Lower lobe of right lung (tissue), 2 donors: ENCODE measurements at regions not wholly inside any gene's neighbourhood (a gene's known extent, or its start where the extent isn't known, plus 50 kb on each side); places are given as distances from the start of the nearest gene placed in this dataset.
A peak's percentile ranks its signal among the peaks of the same experiment; 100 is the strongest.

Experiments
- ATAC-seq, 2 donors: fragments of 200-7000 bp; cut with Tn5 transposase; one replicate each; pipeline ENCODE4 v1.9.1; 2020 to 2022; ENCODE audit warnings: mild to moderate bottlenecking in 2 of 2, moderate library complexity in 2 of 2
- DNase-seq: peaks from one replicate; pipeline ENCODE4 v3.0.0-alpha.2; 2020
- H3K27ac ChIP-seq: fragments of 200-600 bp; one replicate; pipeline ENCODE4 v1.8.0; 2022
- H3K27me3 ChIP-seq: fragments of 200-600 bp; one replicate; pipeline ENCODE4 v1.8.0; 2022; ENCODE audit warnings: low read depth
- H3K36me3 ChIP-seq: fragments of 200-600 bp; one replicate; pipeline ENCODE4 v1.8.0; 2022; ENCODE audit warnings: mild to moderate bottlenecking
- H3K4me1 ChIP-seq: fragments of 200-600 bp; one replicate; pipeline ENCODE4 v1.8.0; 2022
- H3K4me3 ChIP-seq: fragments of 200-600 bp; one replicate; pipeline ENCODE4 v1.8.0; 2022; ENCODE audit warnings: mild to moderate bottlenecking
- H3K9me3 ChIP-seq: fragments of 200-600 bp; one replicate; pipeline ENCODE4 v1.8.0; 2022
- intact Hi-C: fragments of 100-400 bp; cut with DNase I; formaldehyde crosslinking; loops from one replicate; pipeline ENCODE4 v1.11.0; 2022
- TF ChIP-seq, protein P1 (sequence below): fragments of 200-600 bp; IDR thresholded peaks from one replicate; pipeline ENCODE4 v1.8.0; 2022; ENCODE audit warnings: antibody characterized with exemption, mild to moderate bottlenecking
- donor health status: DM: no; HTN: yes; CAD: no; lungs with severe emphysema.

DNA sequence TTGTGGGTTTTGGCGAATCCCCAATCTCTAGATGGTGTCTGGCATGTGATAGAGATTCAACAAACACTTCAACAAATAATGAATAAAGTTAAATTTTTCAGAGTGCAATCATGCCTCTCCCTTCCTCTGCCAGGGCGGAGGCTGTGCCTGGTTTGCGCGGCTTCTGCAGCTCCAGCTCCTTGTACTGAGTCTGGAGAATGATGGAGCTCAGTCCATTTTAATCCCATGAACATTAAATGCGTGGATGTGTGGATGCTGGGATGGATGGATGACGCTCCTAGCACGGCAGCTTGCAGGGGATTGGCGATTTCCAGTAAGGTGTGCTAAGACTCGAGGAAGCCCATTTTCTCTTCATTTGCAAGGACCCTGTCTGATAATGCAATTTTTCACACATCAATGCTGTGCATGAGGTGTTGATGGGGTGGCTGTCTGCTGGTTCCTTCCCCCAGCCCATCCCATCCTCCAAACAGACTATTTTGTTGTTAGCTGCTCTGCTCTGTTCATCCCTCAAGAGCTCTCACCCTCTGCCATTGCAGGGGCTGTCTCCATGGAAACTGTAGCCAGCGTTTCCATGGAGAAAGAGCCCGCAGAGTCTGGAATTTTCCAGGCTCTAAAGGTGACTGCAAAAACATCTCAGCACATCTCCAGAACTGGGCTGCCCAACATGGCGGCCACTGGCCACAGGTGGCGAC, 92.6 kb upstream of the PEG3 start:
- TF ChIP-seq, protein P1, sequence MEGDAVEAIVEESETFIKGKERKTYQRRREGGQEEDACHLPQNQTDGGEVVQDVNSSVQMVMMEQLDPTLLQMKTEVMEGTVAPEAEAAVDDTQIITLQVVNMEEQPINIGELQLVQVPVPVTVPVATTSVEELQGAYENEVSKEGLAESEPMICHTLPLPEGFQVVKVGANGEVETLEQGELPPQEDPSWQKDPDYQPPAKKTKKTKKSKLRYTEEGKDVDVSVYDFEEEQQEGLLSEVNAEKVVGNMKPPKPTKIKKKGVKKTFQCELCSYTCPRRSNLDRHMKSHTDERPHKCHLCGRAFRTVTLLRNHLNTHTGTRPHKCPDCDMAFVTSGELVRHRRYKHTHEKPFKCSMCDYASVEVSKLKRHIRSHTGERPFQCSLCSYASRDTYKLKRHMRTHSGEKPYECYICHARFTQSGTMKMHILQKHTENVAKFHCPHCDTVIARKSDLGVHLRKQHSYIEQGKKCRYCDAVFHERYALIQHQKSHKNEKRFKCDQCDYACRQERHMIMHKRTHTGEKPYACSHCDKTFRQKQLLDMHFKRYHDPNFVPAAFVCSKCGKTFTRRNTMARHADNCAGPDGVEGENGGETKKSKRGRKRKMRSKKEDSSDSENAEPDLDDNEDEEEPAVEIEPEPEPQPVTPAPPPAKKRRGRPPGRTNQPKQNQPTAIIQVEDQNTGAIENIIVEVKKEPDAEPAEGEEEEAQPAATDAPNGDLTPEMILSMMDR, result no peak
- no peaks in the 10 kb centered on the region for H3K27me3 ChIP-seq
- DNase-seq (no peak), ATAC-seq (no peak)
- intact Hi-C loops, result no loop called here
- H3K4me3 ChIP-seq, result no peak overlapping the region
- H3K36me3 ChIP-seq, result no peaks in the 10 kb centered on the region
- no peak overlapping the region for H3K27ac ChIP-seq
- no peaks in the 10 kb centered on the region for H3K4me1 ChIP-seq
- H3K9me3 ChIP-seq, result peaks cover 6% of the 10 kb centered on the region

DNA sequence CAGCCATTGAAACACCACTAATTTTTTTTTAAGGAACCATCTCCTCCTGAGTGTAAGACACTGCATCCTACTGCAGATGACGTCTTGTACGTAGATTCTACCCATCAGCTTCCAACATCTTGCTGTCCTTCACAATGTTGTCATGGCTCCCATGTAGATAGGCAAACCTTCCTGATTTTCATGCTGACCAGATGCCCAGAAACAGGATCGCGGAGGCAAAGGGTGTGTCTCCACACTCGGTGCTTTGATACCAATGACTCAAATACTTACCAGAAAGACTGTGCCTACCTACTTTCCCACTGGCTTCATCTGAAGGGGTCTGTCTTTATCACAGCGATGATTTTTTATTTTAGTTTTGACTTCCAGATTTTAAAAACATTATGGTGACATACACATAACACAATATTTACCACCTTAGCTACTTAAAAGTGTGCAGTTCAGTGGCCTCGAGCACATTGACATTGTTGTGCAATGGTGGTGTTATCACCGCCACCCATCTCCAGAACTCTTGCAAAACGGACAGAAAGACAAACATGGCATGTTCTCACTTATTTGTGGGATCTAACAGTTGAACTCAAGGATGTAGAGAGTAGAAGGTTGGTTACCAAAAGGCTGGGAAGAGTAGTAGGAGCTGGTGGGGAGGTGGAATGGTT, 94.0 kb upstream of the PEG3 start:
- H3K4me1 ChIP-seq, result no peaks in the 10 kb centered on the region
- intact Hi-C loops, result no loop called here
- no peak overlapping the region for H3K27ac ChIP-seq

DNA sequence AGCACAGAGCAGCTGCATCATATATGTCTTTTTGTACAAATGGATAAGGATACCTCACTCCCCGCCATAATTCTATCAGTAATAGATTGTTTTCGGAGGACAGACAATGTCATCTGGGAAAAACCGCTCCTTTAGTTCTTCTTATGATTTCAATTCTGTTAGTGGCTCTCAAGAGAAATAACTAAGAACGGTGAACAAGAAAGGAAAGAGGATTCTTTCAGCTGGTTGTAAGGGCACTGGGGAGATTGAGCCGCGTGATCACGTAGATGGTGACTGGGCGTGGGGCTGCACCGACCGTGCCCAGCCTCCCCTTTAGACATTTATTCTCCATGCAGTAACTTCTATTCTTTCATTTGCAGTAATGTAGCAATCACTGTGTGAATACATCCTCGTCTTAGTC, 99.4 kb upstream of the PEG3 start:
- H3K27me3 ChIP-seq, result no peaks in the 10 kb centered on the region
- H3K4me1 ChIP-seq, result no peaks in the 10 kb centered on the region
- no peaks in the 10 kb centered on the region for H3K36me3 ChIP-seq
- peaks cover 6% of the 10 kb centered on the region for H3K9me3 ChIP-seq
- TF ChIP-seq, protein P1, result no peak
- no peak overlapping the region for H3K4me3 ChIP-seq
- no peak overlapping the region for H3K27ac ChIP-seq
- intact Hi-C loops, result no loop called here
- ATAC-seq (no peak), DNase-seq (no peak)

More for the DNA sequence above, 94.0 kb upstream of the PEG3 start:
- Histone ChIP-seq H3K36me3 (no peaks in the 10 kb centered on the region), H3K4me3 (no peak overlapping the region), H3K9me3 (peaks cover 10% of the 10 kb centered on the region), H3K27me3 (no peaks in the 10 kb centered on the region)
- DNase-seq (no peak), ATAC-seq (no peak)
- TF ChIP-seq, protein P1, result no peak

DNA sequence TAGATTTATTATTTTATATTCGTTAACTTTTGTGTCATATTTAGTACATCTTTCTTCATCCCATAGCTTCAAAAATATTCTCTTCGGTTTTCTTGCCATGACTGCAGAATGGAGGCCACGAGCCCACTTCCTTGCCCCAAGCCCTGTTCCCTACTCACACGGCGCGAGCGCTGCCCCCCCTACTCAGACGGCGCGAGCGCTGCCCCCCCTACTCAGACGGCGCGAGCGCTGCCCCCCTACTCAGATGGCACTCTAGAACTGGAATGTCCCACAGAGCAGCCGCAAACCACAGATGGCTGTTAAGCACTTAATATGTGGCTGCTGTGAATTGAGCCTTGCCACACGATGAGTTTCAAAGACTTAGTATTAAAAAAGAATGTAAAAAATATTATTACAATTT, 102.2 kb upstream of the PEG3 start:
- peaks cover 6% of the 10 kb centered on the region for H3K9me3 ChIP-seq

DNA sequence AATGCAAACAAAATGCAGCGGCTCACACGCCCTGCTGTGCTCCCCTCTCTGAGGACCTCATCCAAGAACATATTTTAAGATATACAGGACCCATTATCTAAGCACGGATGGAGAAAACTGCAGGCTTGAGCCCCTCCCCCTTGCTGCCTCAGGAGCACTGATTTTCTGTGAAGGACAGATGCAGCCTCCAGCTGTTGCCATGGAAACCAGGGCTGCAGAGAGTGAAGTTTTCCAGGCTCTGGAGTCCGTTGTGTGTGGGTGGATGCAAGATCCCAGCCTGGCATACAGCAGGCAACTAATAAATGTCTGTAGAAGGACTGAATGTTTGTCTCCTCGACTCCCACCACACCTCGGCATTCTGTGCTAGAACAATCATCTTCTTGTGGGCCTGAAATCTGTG, 105.6 kb upstream of the PEG3 start:
- no peak overlapping the region for H3K27ac ChIP-seq
- intact Hi-C loops, result no loop called here
- TF ChIP-seq, protein P1, result no peak
- no peaks in the 10 kb centered on the region for H3K27me3 ChIP-seq
- DNase-seq (no peak), ATAC-seq (no peak)
- H3K9me3 ChIP-seq, result no peaks in the 10 kb centered on the region
- no peak overlapping the region for H3K4me3 ChIP-seq
- H3K36me3 ChIP-seq, result no peaks in the 10 kb centered on the region
- no peaks in the 10 kb centered on the region for H3K4me1 ChIP-seq

More for the DNA sequence above, 102.2 kb upstream of the PEG3 start:
- Histone ChIP-seq H3K27me3 (no peaks in the 10 kb centered on the region), H3K27ac (no peak overlapping the region), H3K4me1 (no peaks in the 10 kb centered on the region), H3K4me3 (no peak overlapping the region), H3K36me3 (no peaks in the 10 kb centered on the region)
- TF ChIP-seq, protein P1, result no peak
- intact Hi-C loops, result no loop called here
- peak; percentile 83 to 96 for ATAC-seq
- peak; percentile 65 for DNase-seq
